Caco-2 (cell line): ENCODE measurements at regions not wholly inside any gene's neighbourhood (a gene's known extent, or its start where the extent isn't known, plus 50 kb on each side); places are given as distances from the start of the nearest gene placed in this dataset.

Source experiments
- BruUV-seq: library from RNA; stranded (reverse); fragments of 400-500 nt; replicated peaks from 2 replicates; lab custom pipeline; 2021; lab: Mats Ljungman, UMichigan
- CTCF ChIA-PET: fragments of 300-600 bp; sonication (Branson Sonifier 250); formaldehyde crosslinking; loops from one replicate; lab custom pipeline; 2022; ENCODE audit warnings: antibody characterized with exemption; lab: Charles Lee
- POLR2A ChIA-PET: fragments of 300-600 bp; sonication (Branson Sonifier 250); formaldehyde crosslinking; loops from one replicate; lab custom pipeline; 2022; ENCODE audit warnings: antibody characterized with exemption; lab: Charles Lee
- DNase-seq, 2 experiments: peaks; one replicate each; pipeline versions ENCODE4 v3.0.0 to v3.0.0-alpha.2; 2020 to 2022
- H3K27me3 ChIP-seq: replicated peaks from 2 replicates; pipeline ENCODE4 v1.6.0; 2011; ENCODE audit warnings: low read length; ENCODE audit not compliant: control insufficient read depth, insufficient read depth
- H3K36me3 ChIP-seq: 2 replicates; pipeline ENCODE4 v1.5.1; 2011; ENCODE audit warnings: low read length; ENCODE audit not compliant: control insufficient read depth, insufficient read depth
- H3K4me1 ChIP-seq: fragments of 250-450 bp; sonication (Bioruptor Pico); 2 replicates; pipeline ENCODE4 v1.5.1; 2020; ENCODE audit warnings: mild to moderate bottlenecking
- H3K4me3 ChIP-seq: 2 replicates; pipeline ENCODE4 v1.5.1; 2011; ENCODE audit warnings: low read depth, mild to moderate bottlenecking, control low read depth, low read length
- H3K9me3 ChIP-seq: fragments of 250-450 bp; sonication (Bioruptor Pico); 2 replicates; pipeline ENCODE4 v1.5.1; 2020; ENCODE audit warnings: mild to moderate bottlenecking, moderate library complexity
- H3K27ac Mint-ChIP-seq: one replicate; pipeline ENCODE4 v1.8.0; 2022; ENCODE audit warnings: mixed read lengths; ENCODE audit not compliant: unreplicated experiment
- H3K27me3 Mint-ChIP-seq: one replicate; pipeline ENCODE4 v1.8.0; 2022; ENCODE audit warnings: mixed read lengths; ENCODE audit not compliant: insufficient read depth, unreplicated experiment
- H3K36me3 Mint-ChIP-seq: one replicate; pipeline ENCODE4 v1.8.0; 2022; ENCODE audit warnings: mild to moderate bottlenecking, mixed read lengths; ENCODE audit not compliant: insufficient read depth, unreplicated experiment
- H3K4me1 Mint-ChIP-seq: one replicate; pipeline ENCODE4 v1.8.0; 2022; ENCODE audit warnings: low read depth, mixed read lengths; ENCODE audit not compliant: unreplicated experiment
- H3K4me3 Mint-ChIP-seq: one replicate; pipeline ENCODE4 v1.8.0; 2022; ENCODE audit warnings: mild to moderate bottlenecking, moderate library complexity, mixed read lengths; ENCODE audit not compliant: unreplicated experiment
- H3K9me3 Mint-ChIP-seq: one replicate; pipeline ENCODE4 v1.8.0; 2022; ENCODE audit warnings: mixed read lengths; ENCODE audit not compliant: unreplicated experiment
- intact Hi-C: fragments of 100-400 bp; cut with micrococcal nuclease; formaldehyde crosslinking; loops from one replicate; pipeline ENCODE4 v1.10.0; 2022; ENCODE audit not compliant: unreplicated experiment
- TF ChIP-seq, protein P1 (sequence below), 2 experiments: fragments of 200-600 bp in 1 of 2; IDR thresholded peaks; 1 replicate in 1 of 2; 2 replicates in 1 of 2; pipeline versions ENCODE4 v1.5.1 to v1.8.0; 2011 to 2022; ENCODE audit warnings: antibody characterized with exemption in 1 of 2, control low read depth in 1 of 2, inconsistent platforms in 1 of 2, low read depth in 1 of 2, low read length in 1 of 2, mild to moderate bottlenecking in 1 of 2, moderate library complexity in 1 of 2; ENCODE audit not compliant: insufficient read depth in 1 of 2, severe bottlenecking in 1 of 2, unreplicated experiment in 1 of 2

DNA sequence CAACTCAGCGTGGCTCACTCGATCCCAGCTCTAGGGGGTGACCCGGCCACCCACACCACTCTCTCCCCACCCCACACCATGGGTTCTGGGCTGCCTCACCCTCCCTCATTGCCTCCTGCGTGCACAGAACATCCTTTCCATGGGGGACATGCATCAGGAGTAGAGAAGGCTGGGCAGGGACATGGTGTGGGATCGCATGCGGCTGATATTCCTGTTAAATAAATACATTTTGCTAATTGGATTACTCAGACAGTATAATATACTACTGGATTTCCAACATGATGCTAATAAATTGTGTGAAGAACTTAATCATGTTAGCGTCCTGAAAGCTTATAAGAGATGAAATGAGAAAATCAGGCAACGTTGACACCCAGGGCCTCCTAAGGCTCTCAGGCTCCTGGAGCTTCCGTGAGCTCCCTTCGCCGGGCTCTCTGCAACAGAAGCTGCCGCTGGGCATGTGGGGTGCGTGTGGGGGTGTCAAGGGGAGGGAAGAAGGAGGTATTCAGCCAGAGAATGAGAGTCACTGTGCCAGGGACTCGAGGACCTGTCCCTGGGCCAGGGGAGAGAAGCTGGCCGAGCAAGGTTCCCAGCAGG is 173.1 kb upstream of the TNRC6C start:
- DNase-seq, result no peak
- no peaks in the 10 kb centered on the region; the same call in none of the 2 replicates for H3K27me3 ChIP-seq
- TF ChIP-seq, protein P1, sequence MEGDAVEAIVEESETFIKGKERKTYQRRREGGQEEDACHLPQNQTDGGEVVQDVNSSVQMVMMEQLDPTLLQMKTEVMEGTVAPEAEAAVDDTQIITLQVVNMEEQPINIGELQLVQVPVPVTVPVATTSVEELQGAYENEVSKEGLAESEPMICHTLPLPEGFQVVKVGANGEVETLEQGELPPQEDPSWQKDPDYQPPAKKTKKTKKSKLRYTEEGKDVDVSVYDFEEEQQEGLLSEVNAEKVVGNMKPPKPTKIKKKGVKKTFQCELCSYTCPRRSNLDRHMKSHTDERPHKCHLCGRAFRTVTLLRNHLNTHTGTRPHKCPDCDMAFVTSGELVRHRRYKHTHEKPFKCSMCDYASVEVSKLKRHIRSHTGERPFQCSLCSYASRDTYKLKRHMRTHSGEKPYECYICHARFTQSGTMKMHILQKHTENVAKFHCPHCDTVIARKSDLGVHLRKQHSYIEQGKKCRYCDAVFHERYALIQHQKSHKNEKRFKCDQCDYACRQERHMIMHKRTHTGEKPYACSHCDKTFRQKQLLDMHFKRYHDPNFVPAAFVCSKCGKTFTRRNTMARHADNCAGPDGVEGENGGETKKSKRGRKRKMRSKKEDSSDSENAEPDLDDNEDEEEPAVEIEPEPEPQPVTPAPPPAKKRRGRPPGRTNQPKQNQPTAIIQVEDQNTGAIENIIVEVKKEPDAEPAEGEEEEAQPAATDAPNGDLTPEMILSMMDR (IDR thresholded peaks at IDR 0.05; ENCODE audit: insufficient read depth in 1 of 2, low read depth in 1 of 2, low read length in 1 of 2, severe bottlenecking in 1 of 2, unreplicated experiment in 1 of 2), result no peak
- Mint-ChIP-seq H3K36me3 (peaks cover 4% of the 10 kb centered on the region), H3K27ac (no peak overlapping the region), H3K9me3 (no peaks in the 10 kb centered on the region), H3K27me3 (peaks cover 42% of the 10 kb centered on the region), H3K4me1 (no peaks in the 10 kb centered on the region), H3K4me3 (no peak overlapping the region)
- no peaks in the 10 kb centered on the region for H3K36me3 ChIP-seq
- no TSS peak for BruUV-seq
- no peaks in the 10 kb centered on the region for H3K4me1 ChIP-seq
- CTCF ChIA-PET, result interaction anchor here (0.5 kb wide), 1 partner anchor 711 kb away, joined by 5 read pairs; no protein-coding TSS in a partner anchor
- no peak overlapping the region for H3K4me3 ChIP-seq
- H3K9me3 ChIP-seq, result no peaks in the 10 kb centered on the region
- intact Hi-C loops, result no loop called here
- POLR2A ChIA-PET, result no interaction called here

DNA sequence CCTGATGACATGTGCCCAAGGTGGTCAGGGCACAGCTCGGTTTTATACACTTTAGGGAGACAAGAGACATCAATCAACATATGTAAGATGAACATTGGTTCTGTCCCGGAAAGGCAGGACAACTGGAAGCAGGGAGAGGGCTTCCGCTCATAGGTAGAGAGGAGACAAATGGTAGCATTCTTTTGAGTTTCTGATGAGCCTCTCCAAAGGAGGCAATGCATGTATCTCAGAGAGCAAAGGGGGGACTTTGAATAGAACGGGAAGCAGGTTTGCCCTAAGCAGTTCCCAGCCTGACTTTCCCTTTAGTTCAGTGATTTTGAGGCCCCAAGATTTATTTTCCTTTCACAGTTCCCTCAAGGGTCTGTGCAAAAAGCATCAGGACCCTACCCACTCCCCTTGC is 172.4 kb upstream of the TNRC6C start:
- no peak overlapping the region for H3K4me3 ChIP-seq
- H3K9me3 ChIP-seq, result no peaks in the 10 kb centered on the region
- TF ChIP-seq, protein P1 (IDR thresholded peaks at IDR 0.05; ENCODE audit: insufficient read depth in 1 of 2, low read depth in 1 of 2, low read length in 1 of 2, severe bottlenecking in 1 of 2, unreplicated experiment in 1 of 2), result no peak
- Mint-ChIP-seq H3K27me3 (peaks cover 43% of the 10 kb centered on the region), H3K4me1 (no peaks in the 10 kb centered on the region), H3K27ac (no peak overlapping the region), H3K36me3 (peaks cover 4% of the 10 kb centered on the region), H3K9me3 (no peaks in the 10 kb centered on the region), H3K4me3 (no peak overlapping the region)
- ChIA-PET POLR2A (no interaction called here), CTCF (interaction anchor here (0.5 kb wide), 1 partner anchor 711 kb away, joined by 5 read pairs; no protein-coding TSS in a partner anchor)
- H3K36me3 ChIP-seq, result no peaks in the 10 kb centered on the region
- no peaks in the 10 kb centered on the region; the same call in none of the 2 replicates for H3K27me3 ChIP-seq
- no peaks in the 10 kb centered on the region for H3K4me1 ChIP-seq
- no peak for DNase-seq
- intact Hi-C loops, result no loop called here
- no TSS peak for BruUV-seq

GRCh38 chr17:77786740-77787505 is 171.6 kb upstream of the TNRC6C start:
- intact Hi-C loops, result no loop called here

More at GRCh38 chr17:77786740-77787505, 171.6 kb upstream of the TNRC6C start:
- Mint-ChIP-seq H3K9me3 (no peaks in the 10 kb centered on the region), H3K27ac (no peak overlapping the region), H3K4me1 (no peaks in the 10 kb centered on the region), H3K36me3 (peaks cover 4% of the 10 kb centered on the region), H3K4me3 (no peak overlapping the region), H3K27me3 (peaks cover 43% of the 10 kb centered on the region)
- no peak for DNase-seq
- TF ChIP-seq, protein P1 (IDR thresholded peaks at IDR 0.05; ENCODE audit: insufficient read depth in 1 of 2, low read depth in 1 of 2, low read length in 1 of 2, severe bottlenecking in 1 of 2, unreplicated experiment in 1 of 2), result no peak
- Histone ChIP-seq H3K27me3 (no peaks in the 10 kb centered on the region; the same call in none of the 2 replicates), H3K9me3 (no peaks in the 10 kb centered on the region), H3K36me3 (no peaks in the 10 kb centered on the region), H3K4me1 (no peaks in the 10 kb centered on the region), H3K4me3 (no peak overlapping the region)
- no TSS peak for BruUV-seq
- CTCF ChIA-PET, result no interaction called here
- POLR2A ChIA-PET, result no interaction called here
